Heart left ventricle (tissue), 16 donors: ENCODE measurements at regions not wholly inside any gene's neighbourhood (a gene's known extent, or its start where the extent isn't known, plus 50 kb on each side); places are given as distances from the start of the nearest gene placed in this dataset.

Experiments
- ATAC-seq, 4 donors: fragments of 200-7000 bp; cut with Tn5 transposase; one replicate each; pipeline ENCODE4 v1.9.1; 2020 to 2022; ENCODE audit warnings: moderate library complexity in 4 of 4, mild to moderate bottlenecking in 3 of 4, moderate number of reproducible peaks in 1 of 4
- DNase-seq, 5 donors: peaks; one replicate each; pipeline ENCODE4 v3.0.0-alpha.2; 2020
- H3K27ac ChIP-seq, 12 donors: fragments of 200-600 bp; sonication (generic) in 4 of 12; one replicate each; pipeline versions ENCODE4 v1.5.0 to v1.8.0; 2016 to 2022; ENCODE audit warnings: mild to moderate bottlenecking in 2 of 12
- H3K27me3 ChIP-seq, 9 donors: fragments of 200-600 bp; sonication (generic) in 2 of 9; one replicate each; pipeline versions ENCODE4 v1.5.1 to v1.8.0; 2016 to 2022; ENCODE audit warnings: mild to moderate bottlenecking in 3 of 9
- H3K36me3 ChIP-seq, 9 donors: fragments of 200-600 bp; sonication (generic) in 2 of 9; one replicate each; pipeline versions ENCODE4 v1.5.0 to v1.8.0; 2018 to 2022; ENCODE audit warnings: mild to moderate bottlenecking in 2 of 9
- H3K4me1 ChIP-seq, 12 donors: fragments of 200-600 bp; sonication (generic) in 4 of 12; one replicate each; pipeline versions ENCODE4 v1.5.0 to v1.8.0; 2016 to 2022; ENCODE audit warnings: mild to moderate bottlenecking in 3 of 12
- H3K4me3 ChIP-seq, 12 donors: fragments of 200-600 bp; sonication (generic) in 4 of 12; one replicate each; pipeline versions ENCODE4 v1.5.0 to v1.8.0; 2017 to 2022; ENCODE audit warnings: mild to moderate bottlenecking in 9 of 12, moderate library complexity in 4 of 12
- H3K9me3 ChIP-seq, 12 donors: fragments of 200-600 bp; sonication (generic) in 4 of 12; one replicate each; pipeline versions ENCODE4 v1.5.0 to v1.8.0; 2016 to 2022; ENCODE audit warnings: mild to moderate bottlenecking in 1 of 12
- CTCF ChIP-seq, 12 donors: fragments of 200-600 bp; sonication (generic) in 4 of 12; IDR thresholded peaks; one replicate each; pipeline versions ENCODE4 v1.5.0 to v1.8.0; 2018 to 2022; ENCODE audit warnings: antibody characterized with exemption in 12 of 12, mild to moderate bottlenecking in 5 of 12
- POLR2A ChIP-seq, 2 donors: fragments of 450-650 bp; IDR thresholded peaks; one replicate each; pipeline ENCODE4 v1.6.1; 2017; ENCODE audit warnings: antibody characterized with exemption in 2 of 2, mild to moderate bottlenecking in 2 of 2, moderate library complexity in 2 of 2
- WGBS, 4 donors: extraction: QIAGEN DNeasy Blood & Tissue Kit in 2 of 4; methylation state at CpG; one replicate each; pipeline versions ENCODE4 v1.1.5 to v1.1.7; 2013 to 2018; 5-methylcytosine and 5-hydroxymethylcytosine counted together
- intact Hi-C, 10 donors: fragments of 100-400 bp; cut with DNase I; formaldehyde crosslinking; loops; one replicate each; pipeline versions ENCODE4 v1.11.1 to v1.14.2; 2022
- donor health status: ischemic (EF 13 %, LVEDD 7.1; RV severe dilation, severe dysfunction).
- donor health status: healthy with polysubstance abuse.
- donor health status: DM: no; HTN: yes; CAD: no.
- donor health status: DM: no; HTN: no; CAD: no.
- donor health status: ischemic (EF 25% LVEDD 6.9; RV normal size, moderate dysfunction).
- donor health status: ischemic (EF 25% LVEDD 5.7; RV mildly dilated, moderate dysfunction).
- donor health status: healthy.
- donor health status: DM: yes; HTN: yes; CAD: no.
- donor health status: ischemic (EF 35%, LVEDD 5.7; RV mildly dilated, moderate dysfunction).
- donor health status: nonischemic (EF 11% LVEDD 7.7; RV severe dilation, severe dysfunction).
- donor health status: DM: yes; HTN: yes; CAD: no.
- donor health status: PGD.
- donor health status: ischemic (EF 29% LVEDD 5.4; RV normal size, mild dysfunction).
- donor health status: nonischemic (EF 23%, LVEDD 6.1; RV moderate dilation, normal function).

DNA sequence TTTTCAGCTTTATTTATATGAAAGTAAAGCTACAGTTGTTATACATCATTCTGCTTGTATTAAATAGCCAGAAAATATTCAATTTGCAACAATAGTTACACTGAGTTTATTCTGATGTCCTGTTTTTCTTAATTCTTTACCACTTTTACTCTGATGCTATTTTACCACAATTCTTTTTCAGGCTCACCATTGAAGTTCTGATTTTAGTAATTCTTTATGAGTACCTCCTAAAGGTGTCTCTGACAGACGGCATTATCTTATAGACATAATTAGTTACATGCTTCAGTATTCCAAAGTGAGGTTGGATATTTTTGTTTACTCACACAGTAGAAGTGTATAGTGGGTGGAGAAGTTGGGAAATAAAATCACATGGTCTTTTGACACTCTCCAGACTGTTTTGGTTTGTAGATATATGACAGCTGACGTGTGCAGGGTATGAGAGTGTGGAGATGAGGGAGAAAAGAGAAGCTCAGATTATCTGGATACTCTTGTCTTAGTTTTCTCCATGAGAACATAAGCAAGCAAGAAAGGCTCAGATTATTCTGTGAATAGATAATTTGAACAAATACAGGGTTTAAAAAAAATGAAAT, 97.4 kb downstream of the FBXO4 start:
- ATAC-seq: no peak
- TF ChIP-seq CTCF (IDR thresholded peaks at IDR 0.05) (no peak), POLR2A (IDR thresholded peaks at IDR 0.05) (no peak)
- 23 to 41% (median 30%) methylated on average over 2 of the region's 2 CpGs for WGBS, 4 donors
- H3K27ac ChIP-seq: no peak overlapping the region
- H3K4me1 ChIP-seq: no peaks in the 10 kb centered on the region
- H3K4me3 ChIP-seq: no peak overlapping the region
- intact Hi-C loops: no loop called here
- no peaks in the 10 kb centered on the region for H3K27me3 ChIP-seq
- no peak for DNase-seq
- no peaks in the 10 kb centered on the region for H3K36me3 ChIP-seq
- peaks cover 0 to 14% (median 0%) of the 10 kb centered on the region in 12 donors for H3K9me3 ChIP-seq

DNA sequence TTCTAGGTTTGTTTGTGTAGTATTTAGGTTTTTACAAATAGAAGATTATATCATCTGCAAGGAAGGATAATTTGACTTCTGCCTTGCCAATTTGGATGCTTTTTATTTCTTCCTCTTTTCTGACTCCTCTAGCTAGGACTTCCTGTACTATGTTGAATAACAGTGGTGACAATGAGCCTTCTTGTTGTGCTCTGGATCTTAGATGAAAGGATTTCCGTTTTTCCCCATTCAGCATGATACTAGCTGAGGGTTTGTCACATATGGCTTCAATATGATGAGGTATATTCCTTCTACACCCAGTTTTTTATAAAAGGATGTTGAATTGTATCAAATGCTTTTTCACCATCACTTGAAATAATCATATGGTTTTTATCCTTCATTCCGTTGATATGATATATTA, 101.4 kb downstream of the FBXO4 start:
- no peak overlapping the region for H3K4me3 ChIP-seq
- no peaks in the 10 kb centered on the region for H3K4me1 ChIP-seq
- H3K27ac ChIP-seq: no peak overlapping the region
- DNase-seq: no peak
- H3K27me3 ChIP-seq: no peaks in the 10 kb centered on the region
- peaks cover 0 to 14% (median 0%) of the 10 kb centered on the region in 12 donors for H3K9me3 ChIP-seq
- WGBS, 4 donors: 63 to 76% (median 71%) methylated on average over 2 of the region's 2 CpGs
- ATAC-seq: no peak
- no peak for TF ChIP-seq POLR2A (IDR thresholded peaks at IDR 0.05)
- TF ChIP-seq CTCF (IDR thresholded peaks at IDR 0.05): no peak
- intact Hi-C loops: no loop called here
- H3K36me3 ChIP-seq: no peaks in the 10 kb centered on the region

GRCh38 chr5:42032137-42032536, 107.1 kb downstream of the FBXO4 start:
- no peaks in the 10 kb centered on the region for H3K36me3 ChIP-seq
- intact Hi-C loops: no loop called here
- no peaks in the 10 kb centered on the region for H3K4me1 ChIP-seq
- no peaks in the 10 kb centered on the region for H3K27me3 ChIP-seq
- DNase-seq (no peak), ATAC-seq (no peak)
- H3K9me3 ChIP-seq: no peaks in the 10 kb centered on the region
- H3K4me3 ChIP-seq: no peak overlapping the region
- 44 to 57% (median 53%) methylated on average over 1 of the region's 1 CpG for WGBS, 4 donors
- no peak for TF ChIP-seq POLR2A (IDR thresholded peaks at IDR 0.05)
- no peak for TF ChIP-seq CTCF (IDR thresholded peaks at IDR 0.05)
- no peak overlapping the region for H3K27ac ChIP-seq

DNA sequence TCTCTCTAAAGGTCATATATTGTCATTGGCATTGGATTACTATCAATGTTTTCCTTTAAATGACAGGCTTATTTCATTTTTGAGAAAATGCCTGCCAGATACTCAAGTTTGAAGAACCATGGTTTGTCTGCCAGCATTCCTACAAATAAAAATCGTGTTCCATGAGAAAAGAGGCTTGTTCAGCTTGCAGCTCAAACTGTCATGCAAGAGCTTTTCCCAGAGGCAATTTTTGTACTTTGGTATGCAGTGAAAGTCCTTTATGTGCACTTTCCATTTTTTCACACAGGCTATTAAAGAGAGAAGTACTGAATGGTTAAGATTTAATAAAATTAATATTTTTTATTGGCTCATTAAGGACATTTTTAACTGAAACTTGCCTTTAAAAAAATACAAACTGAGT, 110.4 kb downstream of the FBXO4 start:
- Histone ChIP-seq H3K27ac (no peak overlapping the region), H3K4me3 (no peak overlapping the region), H3K36me3 (no peaks in the 10 kb centered on the region), H3K27me3 (no peaks in the 10 kb centered on the region), H3K4me1 (no peaks in the 10 kb centered on the region), H3K9me3 (no peaks in the 10 kb centered on the region)
- TF ChIP-seq POLR2A (IDR thresholded peaks at IDR 0.05) (no peak), CTCF (IDR thresholded peaks at IDR 0.05) (no peak)
- 29 to 48% (median 33%) methylated on average over 1 of the region's 1 CpG for WGBS, 4 donors
- no peak for DNase-seq
- intact Hi-C loops: no loop called here
- ATAC-seq: no peak
